HL-60 (cell line): ENCODE measurements at regions not wholly inside any gene's neighbourhood (a gene's known extent, or its start where the extent isn't known, plus 50 kb on each side); places are given as distances from the start of the nearest gene placed in this dataset.

ENCODE experiments used
- DNase-seq, 2 experiments: peaks; one replicate each; pipeline ENCODE4 v3.0.0-alpha.2; 2010 to 2020; ENCODE audit warnings: low read depth in 1 of 2, low spot score in 1 of 2
- H3K27ac ChIP-seq: fragments of 250-450 bp; sonication (Bioruptor Pico); replicated peaks from 2 replicates; pipeline ENCODE4 v1.5.1; 2020; ENCODE audit warnings: mild to moderate bottlenecking, moderate library complexity
- H3K27me3 ChIP-seq: fragments of 250-450 bp; sonication (Bioruptor Pico); 2 replicates; pipeline ENCODE4 v1.5.1; 2021; ENCODE audit warnings: mild to moderate bottlenecking, moderate library complexity; ENCODE audit not compliant: insufficient read depth, poor library complexity, severe bottlenecking
- H3K4me3 ChIP-seq: replicated peaks from 2 replicates; pipeline ENCODE4 v1.5.1; 2011; ENCODE audit warnings: mild to moderate bottlenecking, control low read depth, low read length; ENCODE audit not compliant: insufficient read depth
- GABPA ChIP-seq: IDR thresholded peaks from 2 replicates; pipeline ENCODE4 v1.6.1; 2012; ENCODE audit warnings: low read depth
- POLR2AphosphoS5 ChIP-seq: IDR thresholded peaks from 2 replicates; pipeline ENCODE4 v1.6.1; 2012; ENCODE audit warnings: low read depth
- REST ChIP-seq: IDR thresholded peaks from 2 replicates; pipeline ENCODE4 v1.6.1; 2012; ENCODE audit warnings: low read depth; ENCODE audit not compliant: insufficient replicate concordance
- SPI1 ChIP-seq: IDR thresholded peaks from 2 replicates; pipeline ENCODE4 v1.6.1; 2012; ENCODE audit warnings: low read depth, mild to moderate bottlenecking, borderline replicate concordance
- TF ChIP-seq, protein P1 (sequence below): IDR thresholded peaks from one replicate; pipeline ENCODE4 v1.5.1; 2011; ENCODE audit warnings: low read length, control low read depth, inconsistent platforms; ENCODE audit not compliant: insufficient read depth

DNA sequence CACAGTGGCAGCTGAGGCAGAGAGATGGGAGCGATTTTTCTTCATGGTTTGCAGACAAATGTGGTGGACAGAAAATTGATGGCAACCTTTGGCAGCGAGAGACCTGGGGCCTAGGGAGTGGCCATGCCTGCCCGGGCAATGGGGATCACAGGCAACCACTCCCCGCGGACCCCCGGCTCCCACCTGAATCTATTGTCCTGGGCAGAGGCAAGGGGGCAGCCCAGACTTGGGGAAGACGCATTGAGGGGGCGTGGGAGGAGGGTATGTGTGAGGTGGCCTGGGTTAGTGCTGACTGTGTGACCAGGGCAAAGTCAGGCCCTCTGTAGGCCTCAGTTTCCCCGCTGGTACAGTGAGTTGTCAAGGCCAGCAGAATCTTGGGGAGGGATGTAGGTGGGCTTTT lies 53.6 kb upstream of the BLCAP start:
- TF ChIP-seq, protein P1, sequence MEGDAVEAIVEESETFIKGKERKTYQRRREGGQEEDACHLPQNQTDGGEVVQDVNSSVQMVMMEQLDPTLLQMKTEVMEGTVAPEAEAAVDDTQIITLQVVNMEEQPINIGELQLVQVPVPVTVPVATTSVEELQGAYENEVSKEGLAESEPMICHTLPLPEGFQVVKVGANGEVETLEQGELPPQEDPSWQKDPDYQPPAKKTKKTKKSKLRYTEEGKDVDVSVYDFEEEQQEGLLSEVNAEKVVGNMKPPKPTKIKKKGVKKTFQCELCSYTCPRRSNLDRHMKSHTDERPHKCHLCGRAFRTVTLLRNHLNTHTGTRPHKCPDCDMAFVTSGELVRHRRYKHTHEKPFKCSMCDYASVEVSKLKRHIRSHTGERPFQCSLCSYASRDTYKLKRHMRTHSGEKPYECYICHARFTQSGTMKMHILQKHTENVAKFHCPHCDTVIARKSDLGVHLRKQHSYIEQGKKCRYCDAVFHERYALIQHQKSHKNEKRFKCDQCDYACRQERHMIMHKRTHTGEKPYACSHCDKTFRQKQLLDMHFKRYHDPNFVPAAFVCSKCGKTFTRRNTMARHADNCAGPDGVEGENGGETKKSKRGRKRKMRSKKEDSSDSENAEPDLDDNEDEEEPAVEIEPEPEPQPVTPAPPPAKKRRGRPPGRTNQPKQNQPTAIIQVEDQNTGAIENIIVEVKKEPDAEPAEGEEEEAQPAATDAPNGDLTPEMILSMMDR, result no peak
- TF ChIP-seq SPI1, result no peak
- TF ChIP-seq REST, result no peak
- TF ChIP-seq GABPA, result no peak
- TF ChIP-seq POLR2AphosphoS5, result no peak
- no peak for DNase-seq
- no peak overlapping the region for H3K4me3 ChIP-seq
- H3K27me3 ChIP-seq, result no peaks in the 10 kb centered on the region
- no peak overlapping the region for H3K27ac ChIP-seq

GRCh38 chr20:37580069-37580468 lies 52.4 kb upstream of the BLCAP start:
- Histone ChIP-seq H3K4me3 (no peak overlapping the region), H3K27ac (no peak overlapping the region), H3K27me3 (no peaks in the 10 kb centered on the region)
- no peak for DNase-seq
- TF ChIP-seq, protein P1, result no peak
- TF ChIP-seq SPI1 (no peak), GABPA (no peak), REST (no peak), POLR2AphosphoS5 (no peak)

DNA sequence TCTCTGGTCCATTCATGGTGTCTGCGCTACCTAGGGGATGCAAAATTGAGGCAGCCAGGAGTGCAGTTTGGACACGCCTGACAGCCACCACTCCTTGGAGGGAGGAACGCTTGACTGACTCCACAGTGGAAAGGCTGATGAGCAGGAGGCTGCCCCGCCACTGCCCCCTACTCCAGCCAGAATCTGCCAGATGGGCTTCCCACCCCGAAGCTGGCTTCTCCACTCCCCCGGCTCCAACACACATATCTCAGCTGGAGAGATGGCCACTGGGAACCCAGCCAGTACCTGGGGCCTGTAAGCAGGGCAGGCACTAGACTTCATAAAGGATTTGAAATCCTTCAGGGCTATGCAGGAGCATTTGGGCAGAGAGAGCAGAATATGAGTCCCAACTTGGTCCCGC lies 51.4 kb upstream of the BLCAP start:
- H3K4me3 ChIP-seq, result no peak overlapping the region
- H3K27me3 ChIP-seq, result no peaks in the 10 kb centered on the region
- no peak for TF ChIP-seq SPI1
- no peak for TF ChIP-seq POLR2AphosphoS5
- TF ChIP-seq, protein P1, result no peak
- no peak for TF ChIP-seq REST
- no peak for TF ChIP-seq GABPA
- DNase-seq, result no peak
- no peak overlapping the region for H3K27ac ChIP-seq
